ENCODE measurements at regions not wholly inside any gene's neighbourhood (a gene's known extent, or its start where the extent isn't known, plus 50 kb on each side); places are given as distances from the start of the nearest gene placed in this dataset.

DNA sequence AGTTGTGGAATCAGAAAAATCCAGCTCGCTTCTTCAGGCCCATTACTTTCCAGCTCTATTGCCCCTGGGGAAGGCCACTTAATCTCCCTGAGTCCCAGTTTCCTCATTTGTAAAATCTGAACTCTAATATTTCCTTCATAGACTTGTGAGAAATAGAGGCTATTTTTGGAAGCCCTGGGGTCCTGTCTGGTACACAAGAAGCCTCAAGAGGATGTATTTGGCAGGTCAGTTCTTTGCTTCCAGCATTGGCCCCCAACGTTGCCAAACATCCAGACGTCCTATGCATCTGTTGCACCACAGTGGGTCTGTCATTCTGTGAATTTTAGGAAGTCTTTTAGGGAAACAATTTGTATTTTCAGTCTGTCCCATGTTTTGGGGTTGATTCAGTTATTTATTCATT lies 525.9 kb downstream of the EBF1 start (continued):
- TF ChIP-seq TGIF2 (CRISPR knock-in tag; IDR thresholded peaks at IDR 0.05) (no peak), ZNF432 (CRISPR knock-in tag; IDR thresholded peaks at IDR 0.05; ENCODE audit: borderline replicate concordance) (no peak)
- TF ChIP-seq, protein P1, sequence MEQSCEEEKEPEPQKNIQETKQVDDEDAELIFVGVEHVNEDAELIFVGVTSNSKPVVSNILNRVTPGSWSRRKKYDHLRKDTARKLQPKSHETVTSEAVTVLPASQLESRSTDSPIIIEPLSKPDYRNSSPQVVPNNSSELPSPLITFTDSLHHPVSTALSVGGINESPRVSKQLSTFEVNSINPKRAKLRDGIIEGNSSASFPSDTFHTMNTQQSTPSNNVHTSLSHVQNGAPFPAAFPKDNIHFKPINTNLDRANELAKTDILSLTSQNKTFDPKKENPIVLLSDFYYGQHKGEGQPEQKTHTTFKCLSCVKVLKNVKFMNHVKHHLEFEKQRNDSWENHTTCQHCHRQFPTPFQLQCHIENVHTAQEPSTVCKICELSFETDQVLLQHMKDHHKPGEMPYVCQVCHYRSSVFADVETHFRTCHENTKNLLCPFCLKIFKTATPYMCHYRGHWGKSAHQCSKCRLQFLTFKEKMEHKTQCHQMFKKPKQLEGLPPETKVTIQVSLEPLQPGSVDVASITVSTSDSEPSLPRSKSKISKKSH (CRISPR knock-in tag; IDR thresholded peaks at IDR 0.05; ENCODE audit: borderline replicate concordance) = no peak

DNA sequence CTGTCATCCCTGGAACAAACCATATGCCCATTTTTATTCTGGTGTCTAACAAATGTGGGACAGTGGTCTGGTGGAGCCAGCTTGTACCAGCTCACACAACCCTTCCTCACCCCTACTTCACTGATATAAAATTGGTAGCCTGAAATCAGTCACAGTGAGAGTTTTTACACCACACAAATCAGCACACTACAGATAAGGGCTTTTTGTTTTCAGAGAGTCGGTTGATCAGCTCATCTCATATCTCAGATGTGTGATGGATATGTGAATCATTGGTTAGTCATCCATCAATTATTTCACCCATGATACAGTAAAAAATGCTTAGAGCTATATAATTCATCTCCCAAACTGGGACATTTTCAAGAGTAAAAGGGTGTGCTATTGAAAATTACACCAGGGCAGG lies 529.2 kb downstream of the EBF1 start:
- Histone ChIP-seq H3K4me3 (replicated peaks in 1 of 3; ENCODE audit: insufficient read depth in 1 of 3, low read depth in 2 of 3, low read length in 3 of 3) (no peak overlapping the region), H2AFZ (ENCODE audit: low read length) (no peak overlapping the region), H3K27me3 (ENCODE audit: control insufficient read depth in 1 of 2, insufficient read depth in 2 of 2, low read length in 2 of 2) (no peaks in the 10 kb centered on the region; a peak in 1 of 5 replicates), H3K79me2 (ENCODE audit: insufficient read depth, low read length) (no peaks in the 10 kb centered on the region), H3K9me3 (ENCODE audit: low read length) (peaks cover 4% of the 10 kb centered on the region; the same call in 1 of the 2 replicates), H3K9ac (ENCODE audit: insufficient read depth, low read depth, low read length) (no peak overlapping the region), H3K36me3 (replicated peaks in 1 of 2; ENCODE audit: control insufficient read depth in 1 of 2, insufficient read depth in 2 of 2, low read length in 2 of 2) (no peaks in the 10 kb centered on the region), H3K4me2 (ENCODE audit: low read depth, low read length) (no peak overlapping the region), H3K4me1 (ENCODE audit: insufficient read depth, low read length) (no peaks in the 10 kb centered on the region), H3K27ac (ENCODE audit: extremely low read length, insufficient read depth, low read length) (no peak overlapping the region), H4K20me1 (ENCODE audit: insufficient read depth, low read length) (no peaks in the 10 kb centered on the region)
- TF ChIP-seq ZNF766 (CRISPR knock-in tag; IDR thresholded peaks at IDR 0.05; ENCODE audit: borderline replicate concordance) = no peak
- TF ChIP-seq MED8 (CRISPR knock-in tag; IDR thresholded peaks at IDR 0.05; ENCODE audit: insufficient replicate concordance) = no peak
- TF ChIP-seq, protein P2, sequence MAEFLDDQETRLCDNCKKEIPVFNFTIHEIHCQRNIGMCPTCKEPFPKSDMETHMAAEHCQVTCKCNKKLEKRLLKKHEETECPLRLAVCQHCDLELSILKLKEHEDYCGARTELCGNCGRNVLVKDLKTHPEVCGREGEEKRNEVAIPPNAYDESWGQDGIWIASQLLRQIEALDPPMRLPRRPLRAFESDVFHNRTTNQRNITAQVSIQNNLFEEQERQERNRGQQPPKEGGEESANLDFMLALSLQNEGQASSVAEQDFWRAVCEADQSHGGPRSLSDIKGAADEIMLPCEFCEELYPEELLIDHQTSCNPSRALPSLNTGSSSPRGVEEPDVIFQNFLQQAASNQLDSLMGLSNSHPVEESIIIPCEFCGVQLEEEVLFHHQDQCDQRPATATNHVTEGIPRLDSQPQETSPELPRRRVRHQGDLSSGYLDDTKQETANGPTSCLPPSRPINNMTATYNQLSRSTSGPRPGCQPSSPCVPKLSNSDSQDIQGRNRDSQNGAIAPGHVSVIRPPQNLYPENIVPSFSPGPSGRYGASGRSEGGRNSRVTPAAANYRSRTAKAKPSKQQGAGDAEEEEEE (CRISPR knock-in tag; IDR thresholded peaks at IDR 0.05; ENCODE audit: borderline replicate concordance) = no peak
- TF ChIP-seq IRX3 (CRISPR knock-in tag; IDR thresholded peaks at IDR 0.05; ENCODE audit: borderline replicate concordance, low read depth) = no peak
- no peak for TF ChIP-seq MZF1 (CRISPR knock-in tag; IDR thresholded peaks at IDR 0.05; ENCODE audit: borderline replicate concordance)
- TF ChIP-seq TSC22D2 (CRISPR knock-in tag; IDR thresholded peaks at IDR 0.05; ENCODE audit: borderline replicate concordance) = no peak
- TF ChIP-seq ZNF761 (CRISPR knock-in tag; conservative IDR thresholded peaks at IDR 0.05) = no peak
- no peak for TF ChIP-seq SYNCRIP (IDR thresholded peaks at IDR 0.05; ENCODE audit: insufficient read depth, low read depth, low read length)
- no peak for TF ChIP-seq CAMTA2 (CRISPR knock-in tag; IDR thresholded peaks at IDR 0.05; ENCODE audit: borderline replicate concordance)
- no TSS peak for BruUV-seq (replicated peaks)
- no peak for FAIRE-seq
- ChIA-PET POLR2A (no interaction called here), CTCF (ENCODE audit: low intra/inter-chr PET ratio, low total read pairs) (no interaction called here)
- no peak for ATAC-seq
- intact Hi-C loops (cut with micrococcal nuclease; ENCODE audit: unreplicated experiment) (no loop called here), in situ Hi-C loops (cut with HindIII; ENCODE audit: extremely low pct_ligation_motif_present, low pct_unique_long_range_greater_than_20kb) (no loop called here)
- WGBS (ENCODE audit: low lambda C conversion rate) = 54% methylated on average over 1 of the region's 1 CpG
- no peak for DNase-seq (ENCODE audit: low spot score)
